HS-5 (cell line): ENCODE measurements at regions not wholly inside any gene's neighbourhood (a gene's known extent, or its start where the extent isn't known, plus 50 kb on each side); places are given as distances from the start of the nearest gene placed in this dataset.
"Not testable (repeated sequence)": the region's sequence is repeated elsewhere in the genome, so short reads cannot be mapped to it uniquely, and the experiment has no call there.

ENCODE experiments used
- DNase-seq: peaks from one replicate; pipeline ENCODE4 v3.0.0-alpha.2; 2012; ENCODE audit warnings: low read depth

DNA sequence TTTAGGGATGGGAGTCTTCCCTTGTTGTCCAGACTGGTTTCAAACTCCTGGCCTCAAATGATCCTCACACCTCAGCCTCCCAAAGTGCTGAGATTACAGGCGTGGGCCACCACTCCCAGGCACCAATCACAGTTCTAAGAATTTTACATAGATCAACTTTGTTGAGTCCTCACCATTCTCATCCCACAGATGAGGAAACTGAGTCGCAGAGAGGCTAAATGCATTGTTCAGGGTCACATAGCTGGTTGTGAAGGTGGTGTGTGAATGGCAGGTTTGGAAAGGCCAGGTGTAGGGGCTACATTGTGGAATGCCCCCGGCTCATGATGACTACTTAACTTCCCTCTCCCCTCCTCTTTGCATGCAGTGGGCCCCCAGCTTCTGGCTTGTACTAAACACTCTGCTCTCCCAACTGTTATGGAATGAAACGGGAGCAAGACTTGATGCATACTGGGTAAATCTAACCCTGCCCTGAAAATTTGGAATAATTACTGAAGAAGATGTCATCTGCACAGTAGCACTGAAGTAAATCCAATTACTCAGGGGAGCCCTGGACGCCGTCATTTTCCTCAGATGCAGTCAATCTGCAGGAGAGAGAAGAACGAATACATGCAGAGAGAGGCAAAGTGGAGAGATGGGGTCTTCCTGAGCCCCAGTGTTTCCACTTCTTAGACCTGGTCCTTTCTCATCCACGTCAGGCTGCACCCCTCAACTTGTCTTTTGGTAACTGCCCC, 102.3 kb upstream of the ZNF217 start:
- DNase-seq: no peak

DNA sequence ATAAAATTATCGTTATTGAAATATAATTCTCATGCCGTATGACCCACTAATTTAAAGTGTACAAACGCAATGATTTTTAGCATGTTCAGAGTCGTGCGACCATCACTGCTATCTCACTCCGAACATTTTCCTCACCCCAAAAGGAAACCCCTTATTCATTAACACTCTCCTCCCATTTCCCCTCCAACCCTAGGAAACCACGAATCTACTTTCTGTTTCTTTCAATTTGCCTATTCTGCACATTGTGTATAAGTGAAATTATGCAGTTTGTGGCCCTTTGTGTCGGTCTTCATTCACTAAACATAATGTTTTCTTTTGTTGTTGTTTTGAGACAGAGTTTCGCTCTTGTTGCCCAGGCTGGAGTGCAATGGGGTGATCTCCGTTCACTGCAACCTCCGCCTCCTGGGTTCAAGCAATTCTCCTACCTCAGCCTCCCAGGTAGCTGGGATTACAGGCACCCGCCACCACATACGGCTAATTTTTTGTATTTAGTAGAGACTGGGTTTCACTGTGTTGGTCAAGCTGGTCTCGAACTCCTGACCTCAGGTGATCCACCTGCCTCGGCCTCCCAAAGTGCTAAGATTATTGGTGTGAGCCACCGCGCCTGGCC, 99.7 kb upstream of the ZNF217 start:
- DNase-seq: no peak

DNA sequence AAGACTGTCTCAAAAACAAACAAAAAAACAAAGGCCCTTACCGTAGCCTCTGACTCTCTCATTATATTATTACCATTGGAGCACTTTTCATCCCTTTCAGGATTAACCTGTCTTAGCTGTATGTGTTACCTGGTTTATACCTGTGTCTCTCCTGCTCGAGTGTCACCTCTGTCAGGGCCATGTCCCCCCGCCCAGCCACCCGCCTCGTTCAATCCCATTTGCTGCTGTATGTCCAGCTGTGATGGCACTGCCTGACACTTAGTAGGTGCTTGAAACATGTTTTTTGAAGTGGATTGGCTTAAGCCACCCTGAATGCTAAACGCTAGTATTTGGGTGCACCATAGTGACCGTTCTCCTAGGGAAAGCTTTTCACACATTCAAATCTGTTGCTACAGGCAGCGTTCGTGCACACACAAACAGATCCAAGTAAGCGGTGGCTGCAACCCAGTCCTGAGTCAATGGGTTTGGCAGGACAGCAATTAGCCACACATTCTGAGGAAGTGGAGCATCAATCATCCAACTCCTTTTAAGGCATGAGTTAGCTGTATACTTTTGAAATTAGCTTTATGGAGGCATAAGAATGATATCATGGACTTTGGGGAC, 98.9 kb upstream of the ZNF217 start:
- peak; percentile 64 for DNase-seq

DNA sequence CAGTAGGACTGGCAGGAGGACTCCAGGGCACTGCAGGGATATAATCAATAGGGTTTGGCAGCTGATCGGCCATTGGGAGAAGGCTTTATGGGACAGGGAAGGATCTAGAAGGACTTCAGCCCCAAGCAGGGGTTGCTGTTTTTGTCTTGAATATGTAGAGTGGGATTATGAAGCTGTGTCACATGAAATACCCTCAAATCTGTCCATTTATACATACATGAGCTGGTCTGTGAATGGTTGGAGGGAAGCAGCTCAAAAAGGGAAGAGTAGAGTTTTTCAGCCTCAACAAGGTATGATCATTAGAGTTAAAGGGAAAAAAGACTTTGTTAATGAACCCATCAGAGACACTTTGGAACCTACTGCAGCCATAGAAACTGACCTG, 98.2 kb upstream of the ZNF217 start:
- no peak for DNase-seq

DNA sequence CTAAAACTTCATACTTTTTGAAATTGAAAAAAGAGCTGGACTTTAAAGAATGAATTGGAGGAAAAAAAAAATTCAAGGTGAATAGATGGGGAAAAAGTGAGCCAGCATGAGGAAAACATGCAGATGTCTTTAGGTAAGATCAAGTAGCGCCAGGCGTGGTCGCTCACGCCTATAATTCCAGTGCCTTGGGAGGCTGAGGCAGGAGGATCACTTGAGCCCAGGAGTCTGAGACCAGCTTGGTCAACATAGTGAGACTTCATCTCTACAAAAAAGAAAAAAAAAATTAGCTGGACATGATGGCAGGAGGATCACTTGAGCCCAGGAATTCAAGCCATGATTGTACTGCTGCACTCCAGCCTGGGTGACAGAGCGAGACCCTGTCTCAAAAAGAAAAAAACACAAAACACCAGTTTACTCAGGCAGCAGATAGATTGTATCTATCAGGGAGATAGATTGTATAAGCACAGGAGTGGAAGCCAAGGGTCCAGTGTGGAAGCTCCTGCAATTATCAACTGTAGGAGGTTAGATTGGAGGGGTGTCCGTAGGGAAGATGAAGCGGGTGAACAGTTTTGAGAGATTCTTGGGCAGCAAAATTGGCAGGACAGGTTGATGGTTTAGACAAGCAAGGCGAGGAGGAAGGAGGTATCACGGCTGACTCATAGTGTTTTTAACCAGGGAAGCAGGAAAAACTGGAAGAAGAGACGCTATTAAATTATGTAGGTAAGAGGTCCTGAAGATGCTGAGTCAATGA, 97.6 kb upstream of the ZNF217 start:
- DNase-seq: no peak

DNA sequence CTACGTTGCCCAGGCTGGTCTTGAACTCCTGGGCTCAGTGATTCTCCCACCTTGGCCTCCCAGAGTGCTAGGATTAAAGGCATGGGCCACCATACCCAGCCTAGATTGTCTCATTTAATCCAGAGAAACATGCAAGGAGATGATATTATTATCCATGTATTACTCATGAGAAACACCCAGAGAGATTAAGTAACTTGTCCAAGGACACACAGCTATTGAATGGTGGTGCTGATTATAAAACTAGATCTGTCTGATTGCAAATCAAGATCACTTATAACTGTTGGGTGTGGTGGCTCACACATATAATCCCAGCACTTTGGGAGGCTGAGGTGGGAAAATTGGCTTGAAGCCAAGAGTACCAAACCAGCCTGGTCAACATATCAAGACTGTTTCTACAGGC, 94.4 kb upstream of the ZNF217 start:
- DNase-seq: no peak

DNA sequence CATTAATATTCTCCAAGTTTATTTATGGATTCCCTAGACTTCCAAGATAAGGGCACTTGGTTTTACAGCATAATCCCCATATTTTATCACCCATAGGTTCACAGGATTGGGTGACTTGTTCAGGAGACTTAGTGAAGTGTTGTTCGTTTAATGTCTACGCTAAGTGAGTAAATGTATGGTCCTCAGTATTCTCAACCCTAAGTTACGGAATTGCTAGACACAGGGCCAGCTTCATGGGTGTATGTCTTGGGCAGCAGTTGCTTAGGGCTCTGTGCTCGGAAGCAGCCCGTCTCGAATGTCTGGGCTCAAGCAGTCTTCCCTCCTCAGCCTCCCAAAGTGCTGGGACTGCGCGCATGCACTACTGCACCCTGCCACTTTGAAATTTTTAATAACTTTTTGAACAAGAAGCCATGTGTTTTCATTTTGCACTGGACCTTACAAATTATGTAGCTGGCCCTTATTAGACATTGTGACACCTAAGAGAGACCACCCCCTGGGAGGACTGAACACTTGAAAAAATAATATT, 91.5 kb upstream of the ZNF217 start:
- no peak for DNase-seq

DNA sequence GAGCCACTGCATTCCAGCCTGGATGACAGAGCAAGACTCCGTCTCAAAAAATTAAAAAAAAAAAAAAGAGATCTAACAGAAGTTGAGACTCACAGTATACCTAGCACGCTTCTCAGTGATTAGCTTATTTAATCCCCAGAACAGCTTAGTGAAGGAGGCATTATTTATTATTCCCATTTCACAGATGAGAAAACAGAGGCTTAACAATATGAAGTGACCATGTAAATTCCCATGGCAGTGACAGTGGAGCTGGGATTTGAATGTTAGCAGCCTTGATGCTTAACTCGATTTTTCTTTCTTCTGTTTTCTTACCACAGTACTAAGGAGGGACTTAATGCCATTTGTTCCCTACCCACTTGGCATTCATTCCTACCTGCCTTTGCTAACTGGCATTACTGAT, 89.9 kb upstream of the ZNF217 start:
- no peak for DNase-seq

DNA sequence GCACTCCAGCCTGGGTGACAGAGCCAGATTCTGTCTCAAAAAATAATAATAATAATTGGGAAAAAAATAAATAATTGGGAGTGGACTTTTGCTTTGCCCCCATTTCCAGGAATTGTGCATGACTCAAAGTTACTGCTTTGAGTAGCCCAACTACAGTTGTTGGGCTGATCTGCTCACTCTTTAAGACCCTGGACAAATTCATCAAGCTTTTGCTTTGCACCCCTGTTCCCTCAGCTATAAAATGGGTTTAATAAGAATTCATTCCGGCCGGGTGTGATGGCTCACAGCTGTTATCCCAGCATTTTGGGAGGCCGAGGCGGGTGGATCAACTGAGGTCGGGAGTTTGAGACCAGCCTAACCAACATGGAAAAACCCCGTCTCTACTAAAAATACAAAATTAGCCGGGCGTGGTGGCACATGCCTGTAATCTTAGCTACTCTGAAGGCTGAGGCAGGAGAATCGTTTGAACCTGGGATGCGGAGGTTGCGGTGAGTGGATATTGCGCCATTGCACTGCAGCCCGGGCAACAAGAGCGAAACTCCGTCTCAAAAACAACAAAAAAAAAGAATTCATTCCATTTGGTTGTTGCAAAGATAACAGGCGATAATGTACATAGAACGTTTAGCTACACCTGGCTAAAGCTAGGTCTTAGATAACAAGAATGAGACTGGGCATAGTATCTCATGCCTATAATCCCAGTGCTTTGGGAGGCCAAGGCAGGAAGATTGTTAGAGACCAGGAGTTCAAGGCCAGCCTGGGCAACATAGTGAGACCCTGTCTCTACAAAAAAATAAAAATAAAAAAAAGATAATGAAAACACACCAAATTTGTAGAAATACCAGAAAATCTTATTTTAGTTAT, 87.9 kb upstream of the ZNF217 start:
- no peak for DNase-seq

DNA sequence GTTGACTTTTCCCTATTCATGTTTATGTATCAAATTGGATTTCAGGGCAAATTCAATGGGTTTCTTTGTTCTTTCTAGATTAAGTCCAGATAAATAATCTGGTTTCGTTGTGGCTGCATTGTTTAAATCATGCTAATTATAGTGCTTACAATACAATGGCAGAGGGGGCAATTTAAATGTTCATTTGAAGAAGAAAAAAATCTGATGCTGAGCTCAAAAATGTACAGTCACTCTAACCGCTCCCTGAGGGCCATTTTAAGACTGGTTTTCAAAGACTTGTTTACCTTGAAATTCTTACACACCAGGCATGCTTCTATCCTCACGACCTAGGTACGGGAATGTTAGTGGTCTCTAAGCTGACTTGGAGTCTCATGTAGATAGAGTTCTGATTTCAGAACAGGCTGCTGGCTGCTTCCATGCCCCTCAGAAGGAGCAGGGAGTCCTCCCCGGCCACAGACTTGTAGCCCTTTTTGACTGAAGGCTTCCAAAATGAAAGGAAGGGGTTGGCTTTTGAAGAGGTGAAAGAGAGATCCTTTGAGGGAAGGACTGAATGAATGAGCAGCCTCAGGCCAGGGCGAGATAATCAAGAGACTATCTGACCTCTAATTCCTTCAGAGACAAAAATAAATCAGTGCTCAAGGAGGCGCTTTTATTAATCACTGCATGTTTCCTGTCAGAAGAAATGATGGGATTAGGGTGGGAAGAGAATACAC, 86.1 kb upstream of the ZNF217 start:
- no peak for DNase-seq

DNA sequence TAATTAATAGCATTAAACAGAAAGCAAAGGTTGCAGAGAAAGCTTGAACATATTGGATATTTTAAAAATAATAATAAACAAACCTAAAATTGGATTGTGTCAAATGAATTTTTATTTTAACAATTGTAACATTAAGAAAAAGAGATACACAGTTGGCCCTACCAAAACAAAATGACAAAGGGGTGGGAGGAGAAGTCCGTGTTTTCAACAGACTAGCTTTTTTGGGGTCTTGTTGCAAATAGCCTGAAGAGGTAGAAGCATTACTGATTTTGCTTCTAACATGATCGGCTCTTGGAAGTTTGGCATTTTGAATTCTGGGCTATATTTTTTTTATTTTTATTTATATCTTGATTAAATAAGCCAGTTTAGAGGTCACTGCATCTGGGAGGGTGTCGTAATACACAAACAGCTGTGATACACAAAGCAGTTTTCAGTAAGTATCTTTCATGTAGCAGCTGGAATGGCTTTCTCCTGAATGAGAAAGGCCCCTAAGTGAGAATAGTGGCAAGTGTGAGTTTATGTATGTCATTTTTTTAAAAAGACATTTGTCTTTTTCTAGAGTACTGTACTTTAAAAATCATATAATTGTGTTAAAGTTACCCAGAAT, 85.5 kb upstream of the ZNF217 start:
- no peak for DNase-seq

DNA sequence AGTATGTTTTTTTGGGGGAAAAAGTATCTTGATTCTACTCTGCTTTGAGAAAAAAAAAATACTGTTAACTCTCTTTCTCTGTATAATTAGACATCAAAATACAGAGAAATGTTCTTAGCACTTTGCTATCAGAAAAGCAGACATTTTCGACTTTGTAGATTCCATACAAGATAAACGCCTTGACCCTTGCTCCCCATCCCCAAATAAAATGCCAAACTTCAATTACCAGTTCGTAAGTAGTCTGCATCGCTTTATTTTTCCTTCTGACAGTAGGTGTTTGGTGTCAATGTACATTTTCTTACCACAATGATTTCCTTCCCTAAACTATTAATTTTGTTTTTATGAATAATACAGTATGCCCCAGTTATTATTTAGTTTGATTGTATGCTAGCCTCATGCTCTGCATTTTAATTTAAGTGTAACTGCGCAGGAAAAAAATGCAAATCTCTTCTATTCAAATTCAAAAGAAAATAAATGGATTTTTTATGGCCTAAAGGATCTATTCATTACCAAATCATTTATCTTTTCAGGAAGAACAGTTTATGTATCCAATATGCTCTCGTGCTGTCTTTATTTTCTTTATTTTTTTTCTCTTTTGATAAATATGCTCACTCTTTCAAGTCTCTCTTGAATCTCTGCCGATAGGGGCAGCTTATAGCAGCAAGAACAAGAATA, 84.8 kb upstream of the ZNF217 start:
- no peak for DNase-seq

DNA sequence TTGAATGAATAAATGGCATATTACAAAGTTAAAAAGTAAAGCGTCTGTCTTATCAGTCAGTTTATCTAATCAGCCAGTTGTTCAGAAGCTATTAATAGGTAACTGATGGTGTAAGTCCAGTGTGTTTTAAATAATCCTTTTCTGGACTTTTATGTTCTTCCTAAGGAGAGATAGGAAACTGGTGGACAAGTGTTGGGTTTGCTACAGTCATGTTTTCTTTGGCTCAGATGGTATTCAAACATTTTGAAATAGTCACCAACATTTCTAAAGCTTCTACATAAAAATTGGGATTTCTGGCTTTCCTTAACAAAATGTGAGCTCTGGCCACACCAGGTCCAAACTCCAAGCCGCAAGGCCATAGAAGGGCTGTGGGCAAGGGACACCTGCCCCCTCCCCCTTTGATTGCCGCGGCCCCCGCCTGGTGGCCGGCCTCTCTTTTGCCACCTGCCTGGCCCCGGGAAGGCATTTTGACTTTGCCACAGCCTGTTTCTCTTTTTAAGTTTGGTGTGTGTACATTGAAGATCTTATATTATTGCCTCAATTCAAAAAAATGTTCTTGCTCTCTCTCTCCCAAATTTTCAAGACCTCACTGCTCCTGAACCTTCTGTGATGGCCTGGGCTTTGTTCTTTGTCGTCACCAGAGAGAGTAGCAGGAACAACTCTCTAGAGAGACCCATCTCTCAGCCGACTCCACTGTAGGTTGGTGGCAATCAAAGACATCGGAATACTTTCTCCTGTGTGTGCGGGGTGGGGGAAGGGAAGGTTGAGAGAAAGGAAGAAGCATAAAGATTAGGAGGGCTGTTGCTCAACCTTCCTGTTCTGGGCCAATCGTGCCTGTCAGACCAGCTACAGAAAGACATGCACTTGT, 84.0 kb upstream of the ZNF217 start:
- no peak for DNase-seq

DNA sequence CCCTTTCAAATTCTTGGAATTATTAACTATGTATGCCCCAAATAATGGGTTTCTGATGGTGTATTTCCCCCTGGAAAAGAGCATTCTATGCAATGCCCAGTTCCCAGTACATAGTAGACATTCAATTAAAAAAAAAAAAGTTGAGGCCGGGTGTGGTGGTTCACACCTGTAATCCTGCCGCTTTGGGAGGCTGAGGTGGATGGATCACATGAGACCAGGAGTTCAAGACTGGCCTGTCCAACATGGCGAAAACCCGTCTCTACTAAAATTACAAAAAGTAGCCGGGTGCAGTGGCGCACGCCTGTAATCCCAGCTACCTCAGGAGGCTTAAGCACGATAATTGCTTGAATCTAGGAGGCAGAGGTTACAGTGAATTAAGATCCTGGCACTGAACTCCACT, 83.3 kb upstream of the ZNF217 start:
- no peak for DNase-seq

DNA sequence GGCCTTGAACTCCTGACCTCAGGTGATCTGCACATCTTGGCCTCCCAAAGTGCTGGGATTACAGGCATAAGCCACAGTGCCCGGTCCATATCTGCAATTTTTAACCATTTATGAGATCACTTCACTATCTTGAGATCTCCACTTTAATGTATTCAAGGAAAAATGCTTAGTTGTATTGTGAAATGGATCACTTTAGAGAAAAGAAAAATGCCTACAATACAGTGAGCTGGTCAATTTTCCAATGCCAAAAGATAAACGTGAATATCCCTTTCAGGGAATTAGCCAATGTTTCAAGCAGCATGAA, 82.8 kb upstream of the ZNF217 start:
- no peak for DNase-seq

DNA sequence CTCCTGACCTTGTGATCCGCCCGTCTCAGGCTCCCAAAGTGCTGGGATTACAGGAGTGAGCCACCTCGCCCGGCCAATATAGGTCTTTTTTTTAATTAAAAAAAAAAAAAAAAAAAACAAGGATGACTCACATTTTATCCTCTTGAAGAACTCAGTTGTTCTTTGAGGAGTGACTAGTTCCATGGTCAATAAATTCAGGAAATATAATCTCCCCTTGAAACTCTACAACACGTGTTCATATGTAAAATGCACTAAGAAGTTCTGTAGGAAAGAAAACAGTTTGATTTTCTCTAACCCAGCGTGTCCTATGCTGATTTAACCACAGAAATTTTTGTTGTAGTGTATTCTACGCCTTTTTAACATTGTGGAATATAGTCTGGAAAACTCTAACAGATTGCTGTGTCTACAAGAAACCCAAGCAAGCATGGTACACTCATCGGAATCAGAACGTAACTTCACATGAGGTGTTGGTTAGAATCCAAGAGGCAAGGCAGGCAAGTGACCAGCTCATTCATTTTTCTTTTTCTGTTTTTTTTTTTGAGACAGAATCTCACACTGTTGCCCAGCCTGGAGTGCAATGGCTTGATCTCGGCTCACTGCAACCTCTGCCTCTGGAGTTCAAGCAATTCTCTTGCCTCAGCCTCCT, 79.0 kb upstream of the ZNF217 start:
- peak; percentile 88 for DNase-seq

DNA sequence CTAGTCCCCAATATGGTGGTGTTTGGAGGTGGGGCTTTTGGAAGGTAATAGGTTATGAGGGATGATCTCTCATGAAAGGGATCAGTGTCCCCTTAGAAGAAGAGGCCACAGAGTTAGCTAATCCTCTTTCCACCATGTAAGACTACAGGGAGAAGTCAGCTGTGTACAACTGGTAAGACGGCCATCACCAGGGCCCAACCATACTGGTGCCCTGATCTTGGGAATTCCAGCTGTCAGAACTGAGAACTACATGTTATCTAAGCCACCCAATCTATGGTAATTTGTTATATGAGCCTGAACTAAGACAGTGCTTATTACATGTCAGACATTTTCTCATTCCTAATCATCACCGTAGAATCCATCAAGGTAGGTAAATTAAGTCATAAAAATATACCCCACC, 77.7 kb upstream of the ZNF217 start:
- no peak for DNase-seq

DNA sequence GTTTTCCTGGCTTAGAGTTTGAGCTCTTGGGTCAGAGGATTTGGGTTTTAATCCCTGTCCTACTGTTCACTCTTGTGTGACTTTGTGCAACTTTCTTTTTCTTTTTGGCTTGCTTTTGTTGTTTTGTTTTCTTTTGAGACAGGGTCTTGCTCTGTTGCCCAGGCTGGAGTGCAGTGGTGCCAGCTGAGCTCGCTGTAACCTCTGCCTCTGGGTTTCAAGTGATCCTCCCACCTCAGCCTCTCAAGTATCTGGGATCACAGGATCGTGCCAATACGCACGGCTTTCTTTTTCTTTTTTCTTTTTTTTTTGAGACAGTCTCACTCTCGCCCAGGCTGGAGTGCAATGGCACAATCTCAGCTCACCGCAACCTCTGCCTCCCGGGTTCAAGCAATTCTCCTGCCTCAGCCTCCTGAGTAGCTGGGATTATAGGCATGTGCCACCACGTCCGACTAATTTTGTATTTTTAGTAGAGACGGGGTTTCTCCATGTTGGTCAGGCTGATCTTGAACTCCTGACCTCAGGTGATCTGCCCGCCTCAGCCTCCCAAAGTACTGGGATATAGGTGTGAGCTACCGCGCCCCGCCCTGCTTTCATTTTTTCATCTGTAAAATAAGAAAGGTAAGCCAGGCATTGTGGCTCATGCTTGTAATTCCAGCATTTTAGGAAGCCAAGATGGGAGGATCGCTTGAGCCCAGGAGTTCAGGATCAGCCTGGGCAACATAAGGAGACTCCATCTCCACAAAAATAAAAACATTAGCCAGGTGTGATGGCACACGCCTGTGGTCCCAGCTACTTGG, 76.1 kb upstream of the ZNF217 start:
- not testable (repeated sequence) for DNase-seq
